Activated CD4-positive, CD25-positive, alpha-beta regulatory T cell treated with anti-CD3 and anti-CD28 coated beads, Interleukin-2, amount 50 U/mL, for 24 hours (primary cell): ENCODE measurements at regions not wholly inside any gene's neighbourhood (a gene's known extent, or its start where the extent isn't known, plus 50 kb on each side); places are given as distances from the start of the nearest gene placed in this dataset.

Experiments
- ATAC-seq, 2 donors: fragments of 150-1000 bp; cut with Tn5 transposase; one replicate each; pipeline ENCODE4 v1.10.0; 2021; ENCODE audit warnings: mild to moderate bottlenecking in 1 of 2, moderate library complexity in 1 of 2

DNA sequence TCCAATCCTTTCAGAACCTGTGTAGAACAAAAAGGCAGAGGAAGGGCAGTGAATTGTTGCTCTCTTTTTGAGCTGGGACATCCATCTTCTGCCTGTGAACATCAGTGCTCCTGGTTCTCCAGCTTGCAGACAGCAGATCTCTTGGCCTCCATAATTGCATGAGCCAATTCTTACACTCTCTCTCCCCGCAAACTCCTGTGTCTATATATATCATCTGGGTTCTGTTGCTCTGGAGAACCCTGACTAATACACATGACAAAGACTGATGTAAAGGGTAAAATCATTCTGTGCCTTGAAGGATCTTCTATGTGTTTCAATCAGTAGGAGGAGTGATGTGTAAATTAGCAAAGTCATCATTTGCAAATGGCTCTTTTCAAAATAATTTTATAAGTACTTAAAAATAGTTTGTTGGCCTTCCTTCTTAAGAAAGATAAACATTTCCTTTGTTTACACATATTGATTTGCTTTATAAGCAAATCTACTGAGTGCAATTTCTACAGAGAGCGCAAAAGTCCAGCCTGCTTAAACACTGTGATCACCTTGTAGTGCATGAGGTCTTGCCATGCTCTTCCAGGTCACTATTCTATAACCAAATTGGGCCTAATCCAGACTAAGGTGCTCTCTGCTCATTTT lies 154.9 kb upstream of the ANKRD28 start:
- ATAC-seq = no peak

DNA sequence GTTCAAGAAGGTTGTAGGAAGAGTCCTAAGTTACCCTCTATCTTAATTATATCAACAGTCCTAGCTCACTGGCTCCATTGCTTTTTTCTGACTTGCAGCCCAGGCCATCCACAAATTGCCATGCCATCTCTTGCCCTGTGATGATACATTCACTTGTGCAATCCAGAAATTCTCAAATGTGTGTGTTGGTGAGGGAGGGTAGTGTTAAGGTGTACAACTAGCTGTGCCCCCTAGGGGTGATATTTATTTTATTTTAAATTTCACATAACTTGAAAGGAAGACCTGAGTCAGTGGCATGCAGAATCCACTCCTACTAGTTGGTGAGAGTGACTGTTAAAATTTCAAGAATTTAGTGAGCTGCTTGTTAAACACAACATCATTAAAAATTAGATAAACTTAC lies 156.1 kb upstream of the ANKRD28 start:
- no peak for ATAC-seq

GRCh38 chr3:15955968-15956367 lies 158.2 kb upstream of the ANKRD28 start:
- no peak for ATAC-seq

- ATAC-seq = no peak
Observed at GRCh38 chr3:15958692-15959433, 161.1 kb upstream of the ANKRD28 start.

DNA sequence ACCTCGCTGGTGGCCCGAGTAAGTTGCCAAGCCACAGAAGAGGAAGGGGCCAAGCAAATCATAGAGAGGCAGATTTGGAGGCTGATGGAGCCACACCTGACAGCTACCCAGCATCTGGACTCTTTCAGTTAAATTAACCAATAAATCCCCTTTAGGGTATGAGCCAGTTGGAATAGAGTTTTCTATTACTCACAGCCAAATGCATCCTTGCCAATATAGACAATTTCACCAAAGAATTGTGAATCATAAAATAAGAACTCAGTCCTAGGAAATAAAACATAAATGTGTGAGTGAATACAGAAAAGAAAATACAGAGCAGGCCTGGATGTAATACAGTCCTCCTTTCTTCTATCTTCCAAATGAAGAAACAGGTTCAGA lies 161.6 kb upstream of the ANKRD28 start:
- ATAC-seq = no peak

DNA sequence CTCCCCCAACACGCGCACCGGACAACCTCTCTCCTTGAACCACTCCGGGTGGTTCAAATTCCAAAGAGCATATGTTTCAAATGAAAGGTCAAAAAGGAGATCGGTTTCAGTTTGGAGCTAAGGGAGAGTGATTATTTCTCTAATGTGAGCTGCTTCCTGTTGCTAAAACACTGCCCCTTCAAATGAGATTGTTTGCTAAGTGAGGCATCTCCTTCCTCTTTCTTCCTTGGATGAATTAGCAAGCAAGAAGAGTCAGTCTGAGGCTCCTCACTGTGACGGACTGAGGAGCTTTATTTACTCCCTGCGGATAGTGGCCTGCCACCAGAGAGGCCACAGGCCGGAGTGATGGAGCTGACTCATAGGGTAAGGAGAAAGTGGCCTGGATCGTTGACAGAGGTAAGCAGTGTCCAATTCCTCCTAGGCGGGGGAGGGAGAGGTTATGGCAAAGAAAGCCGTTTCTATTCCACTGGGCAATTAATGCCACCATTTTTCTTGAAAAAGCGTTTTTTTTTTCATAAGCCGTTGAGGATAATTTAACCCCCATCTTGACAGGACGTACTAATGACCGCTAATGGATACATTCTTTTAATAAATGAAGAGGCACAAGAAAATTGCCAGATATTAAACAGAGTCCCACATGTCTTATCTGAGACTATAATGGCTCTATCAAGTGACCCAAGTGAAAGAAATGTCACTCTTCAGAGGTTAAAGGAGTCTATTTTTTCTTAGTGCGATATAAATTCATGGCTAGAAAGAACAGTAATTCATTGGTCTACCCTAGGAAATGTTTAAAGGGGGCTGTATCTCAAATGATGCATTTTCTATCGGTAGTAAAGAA lies 167.0 kb upstream of the ANKRD28 start:
- ATAC-seq = no peak

DNA sequence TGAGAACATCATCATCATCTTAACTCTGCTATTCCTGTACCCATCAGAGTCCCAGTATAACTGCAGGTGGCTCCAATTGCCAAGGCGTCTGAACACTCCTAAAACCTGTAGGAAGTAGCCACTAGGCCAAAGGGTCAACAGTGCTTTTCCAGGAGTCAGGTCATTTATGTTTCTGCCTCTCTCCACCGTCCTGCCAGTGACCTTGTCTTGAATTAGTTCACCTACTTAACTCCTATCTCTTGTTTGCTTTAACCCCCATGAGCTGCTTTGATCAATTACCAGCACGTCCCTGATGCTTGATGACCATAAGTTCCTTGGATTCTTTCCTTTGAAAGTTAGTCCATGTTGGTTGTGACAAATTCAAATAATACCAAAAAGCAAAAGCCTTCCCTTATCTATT lies 169.8 kb upstream of the ANKRD28 start:
- ATAC-seq = no peak

DNA sequence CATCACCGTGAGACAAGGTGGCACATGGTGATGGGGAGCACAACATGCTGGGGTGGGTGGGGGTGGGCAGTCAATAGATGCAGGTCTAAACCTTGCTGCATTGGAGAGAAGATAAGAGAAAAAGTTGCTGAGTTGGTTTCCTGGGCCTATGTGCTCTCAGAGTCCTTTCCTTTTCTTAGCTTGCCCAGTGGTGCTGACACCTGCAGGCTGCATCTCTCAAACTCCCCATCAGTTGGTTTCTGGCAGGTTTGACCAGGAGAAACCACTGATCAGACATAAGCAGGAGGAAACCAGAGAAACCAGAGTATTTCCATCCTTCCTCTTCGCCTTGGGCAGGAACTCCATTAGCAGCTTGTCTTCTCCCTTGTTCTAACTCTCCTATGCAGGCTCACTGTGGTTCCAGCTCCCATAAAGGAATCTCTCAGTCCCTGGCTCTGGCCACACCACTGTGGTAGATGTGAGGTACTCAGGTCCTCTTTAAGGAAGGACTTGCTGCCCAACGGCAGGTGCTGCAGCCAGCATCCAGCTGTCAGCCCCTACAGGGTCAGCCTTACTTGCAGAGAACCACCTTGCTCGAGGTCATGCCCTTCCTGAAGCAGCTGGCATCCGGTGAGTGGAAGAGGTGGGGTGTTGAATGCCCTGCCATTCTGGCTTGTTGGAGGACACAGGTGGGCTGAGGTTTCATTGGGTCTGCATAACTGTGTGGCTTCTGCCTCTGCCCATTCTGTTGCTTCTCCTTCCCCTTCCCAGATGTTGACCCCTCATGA lies 172.3 kb upstream of the ANKRD28 start:
- no peak for ATAC-seq

DNA sequence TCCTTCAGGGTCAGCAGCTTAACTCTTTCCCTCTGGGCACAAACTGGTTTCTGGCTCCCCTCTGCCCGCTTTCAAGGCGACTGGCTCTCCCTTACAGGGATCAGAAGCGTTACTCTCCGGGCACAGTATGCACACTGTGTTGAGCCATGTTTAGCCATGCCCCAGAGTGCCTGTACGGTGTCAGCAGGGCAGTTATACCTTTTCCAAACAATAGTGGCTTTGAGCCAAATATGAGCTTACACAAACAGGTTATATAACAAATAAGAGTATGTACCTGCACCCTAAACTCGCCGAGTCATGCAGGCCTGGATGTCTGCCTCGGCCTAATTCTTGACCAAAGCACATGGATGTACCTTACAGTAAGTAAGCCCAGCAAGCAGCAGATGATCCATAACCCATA lies 175.6 kb upstream of the ANKRD28 start:
- no peak for ATAC-seq

DNA sequence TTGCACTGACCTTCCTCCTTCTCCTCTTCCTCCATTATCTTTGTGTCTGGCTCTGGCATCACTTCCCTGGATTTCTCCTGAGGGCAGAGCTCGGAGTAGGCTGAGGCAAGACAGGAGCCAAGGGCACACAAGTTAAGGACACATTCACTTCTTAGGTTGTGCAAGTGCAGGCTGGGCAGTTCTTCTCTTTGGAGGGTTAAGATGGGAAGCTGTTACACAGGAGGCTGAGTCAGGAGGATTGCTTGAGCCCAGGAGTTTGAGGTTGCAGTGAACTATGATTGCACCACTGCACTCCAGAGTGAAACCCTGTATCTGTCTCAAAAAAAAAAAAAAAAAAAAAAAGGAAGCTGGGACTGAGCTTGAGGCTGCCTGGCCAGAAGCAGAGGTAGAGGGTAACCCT lies 176.2 kb upstream of the ANKRD28 start:
- ATAC-seq = no peak

- no peak for ATAC-seq
Observed at GRCh38 chr3:15974647-15975046, 176.9 kb upstream of the ANKRD28 start.

DNA sequence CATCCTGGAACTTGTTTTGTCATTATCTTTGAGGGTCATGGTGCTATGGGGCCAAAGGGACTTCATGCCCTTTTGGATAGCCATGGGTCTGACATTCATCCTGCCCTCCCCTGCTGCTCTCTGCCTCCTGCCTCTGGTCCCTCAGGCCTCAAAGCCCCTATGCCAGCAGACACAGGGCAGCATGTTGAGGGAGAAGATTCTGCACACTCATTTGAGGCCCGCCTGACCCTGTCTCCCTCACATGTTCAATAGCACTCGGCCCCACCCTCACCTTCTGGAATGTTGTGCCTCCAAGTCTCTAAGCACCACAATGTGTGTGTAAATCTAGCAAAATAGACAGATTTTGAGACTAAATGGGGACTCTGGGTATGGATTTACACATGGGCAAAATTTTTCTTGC lies 178.7 kb upstream of the ANKRD28 start:
- ATAC-seq = no peak

DNA sequence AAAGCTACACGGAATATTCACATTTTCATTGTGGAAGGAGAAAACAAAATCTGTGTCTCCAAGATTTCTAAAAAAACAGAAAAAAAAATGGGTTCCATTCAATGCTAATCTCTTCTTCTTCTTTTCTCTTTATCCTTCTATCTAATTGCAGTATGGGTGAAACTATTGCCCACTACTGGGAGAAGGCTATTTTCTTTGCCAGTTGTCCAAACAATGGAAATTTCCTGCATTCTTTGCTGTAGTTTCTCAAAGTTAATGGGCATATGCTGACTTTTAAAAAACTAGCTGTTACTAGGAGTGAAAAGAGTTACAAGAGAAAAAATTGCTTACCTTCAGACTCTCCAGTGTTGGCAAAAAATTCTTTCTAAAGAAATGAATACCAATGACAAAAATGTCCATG lies 179.3 kb upstream of the ANKRD28 start:
- ATAC-seq = no peak

- no peak for ATAC-seq
Observed at GRCh38 chr3:15977598-15978232, 179.9 kb upstream of the ANKRD28 start.

GRCh38 chr3:15978801-15979200 lies 181.0 kb upstream of the ANKRD28 start:
- no peak for ATAC-seq

GRCh38 chr3:15979495-15979894 lies 181.7 kb upstream of the ANKRD28 start:
- ATAC-seq = no peak

DNA sequence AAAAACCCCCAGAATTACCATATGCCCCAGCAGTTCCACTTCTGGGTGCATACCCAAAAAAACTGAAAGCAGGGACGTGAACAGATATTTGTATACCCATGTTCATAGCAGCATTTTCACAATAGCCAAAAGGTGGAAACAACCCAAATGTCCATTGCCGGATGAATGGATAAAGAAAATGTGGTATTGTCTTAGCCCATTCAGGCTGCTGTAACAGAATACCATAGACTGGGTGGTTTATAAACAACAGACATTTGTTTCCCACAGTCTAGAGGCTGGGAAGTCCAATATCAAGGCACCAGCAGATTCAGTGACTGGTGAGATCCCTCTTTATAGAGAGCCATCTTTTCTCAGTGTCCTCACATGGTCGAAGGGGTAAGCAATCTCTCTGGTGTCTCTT lies 182.1 kb upstream of the ANKRD28 start:
- no peak for ATAC-seq

DNA sequence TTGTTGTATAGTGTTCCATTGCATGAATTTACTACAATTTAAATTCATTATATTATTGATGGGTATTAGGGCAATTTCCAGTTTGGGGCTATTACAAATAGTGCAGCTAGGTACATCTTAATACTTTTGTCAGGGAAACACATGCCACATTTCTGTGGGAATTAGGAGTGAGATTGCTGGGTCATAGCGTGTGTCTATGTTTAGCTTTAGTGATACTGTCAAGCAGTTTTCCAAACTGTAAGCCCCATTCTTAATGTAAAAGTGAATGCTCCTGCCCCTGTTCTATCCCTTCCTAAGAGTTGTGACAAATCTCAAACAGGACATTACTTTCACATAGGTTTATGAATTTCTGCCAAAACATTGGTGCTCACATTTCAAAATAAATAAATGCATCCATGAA lies 184.5 kb upstream of the ANKRD28 start:
- ATAC-seq = no peak

DNA sequence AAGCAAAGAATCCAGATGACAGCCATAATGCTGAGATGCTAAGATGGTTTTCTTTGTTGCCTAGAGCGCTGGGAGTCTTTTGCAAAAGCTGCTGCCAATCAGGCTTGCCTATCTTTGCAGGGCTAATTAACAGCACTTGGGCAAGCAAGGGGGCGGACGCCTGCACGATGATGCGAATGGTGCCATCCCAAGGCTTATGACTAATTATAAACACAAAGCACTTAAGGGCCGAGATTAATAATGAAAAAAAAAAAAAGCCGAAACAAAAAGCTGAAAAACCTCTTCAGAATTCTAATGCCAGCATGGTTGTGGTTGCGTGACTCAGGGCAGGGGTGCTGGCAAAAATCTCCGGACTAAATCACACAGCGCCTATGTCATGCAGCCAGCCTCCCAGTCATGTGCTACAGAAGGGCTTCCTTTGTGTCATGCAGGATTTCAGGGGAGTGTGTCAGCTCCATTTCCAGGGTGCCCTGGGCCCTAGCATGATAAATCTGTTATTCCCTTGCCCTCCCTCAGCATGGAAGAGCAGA lies 185.0 kb upstream of the ANKRD28 start:
- no peak for ATAC-seq

GRCh38 chr3:15983232-15983631 lies 185.5 kb upstream of the ANKRD28 start:
- ATAC-seq = no peak

DNA sequence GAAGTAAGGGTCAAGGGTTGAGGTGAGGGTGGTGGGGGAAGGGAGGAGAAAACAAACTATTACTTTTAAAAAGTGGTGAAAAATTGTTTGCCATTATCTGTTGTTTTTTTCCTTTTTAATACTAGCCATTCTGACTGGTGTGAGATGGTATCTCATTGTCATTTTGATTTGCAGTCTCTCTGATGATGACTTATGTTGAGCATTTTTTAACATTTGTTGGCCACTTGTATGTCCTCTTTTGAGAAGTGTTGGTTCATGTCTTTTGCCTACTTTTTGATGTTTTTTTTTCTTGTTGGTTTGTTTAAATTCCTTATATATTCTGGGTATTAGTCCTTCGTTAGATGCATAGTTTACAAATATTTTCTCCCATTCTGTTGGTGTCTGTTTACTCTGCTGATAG lies 185.9 kb upstream of the ANKRD28 start:
- no peak for ATAC-seq

- no peak for ATAC-seq
Observed at GRCh38 chr3:15989419-15989818, 185.1 kb upstream of the GALNT15 start.
